Breast epithelium (tissue), 3 donors: ENCODE measurements at regions not wholly inside any gene's neighbourhood (a gene's known extent, or its start where the extent isn't known, plus 50 kb on each side); places are given as distances from the start of the nearest gene placed in this dataset.

ENCODE experiments used
- CTCF ChIP-seq, 3 donors: fragments of 450-650 bp; IDR thresholded peaks; one replicate each; pipeline ENCODE4 v1.5.1; 2016 to 2017; ENCODE audit warnings: antibody characterized with exemption in 3 of 3, mild to moderate bottlenecking in 3 of 3, moderate library complexity in 3 of 3
- POLR2A ChIP-seq: fragments of 450-650 bp; IDR thresholded peaks from one replicate; pipeline ENCODE4 v1.6.1; 2016; ENCODE audit warnings: antibody characterized with exemption, mild to moderate bottlenecking, moderate library complexity

DNA sequence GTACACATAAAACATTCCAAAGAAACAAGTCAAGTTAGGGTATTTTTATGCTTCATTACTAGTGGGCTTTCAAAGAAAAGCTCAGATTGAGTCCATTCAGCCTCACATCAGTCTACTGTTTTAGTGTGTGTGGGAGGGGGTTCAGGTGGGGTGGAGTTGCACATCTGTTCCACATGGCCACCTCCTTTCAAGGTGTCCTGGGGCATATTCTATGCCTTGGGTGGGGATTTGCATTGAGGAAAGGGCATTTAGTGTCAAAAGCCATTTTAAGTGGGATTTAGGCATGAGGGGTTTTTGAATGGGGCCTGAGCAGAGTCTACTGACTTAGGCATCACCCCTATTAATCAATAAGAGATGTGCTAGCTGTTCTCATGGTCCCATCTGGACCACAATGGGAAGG, 983.1 kb downstream of the TLE4 start:
- TF ChIP-seq POLR2A = no peak
- no peak for TF ChIP-seq CTCF (IDR thresholded peaks at IDR 0.05)
